ENCODE measurements at regions not wholly inside any gene's neighbourhood (a gene's known extent, or its start where the extent isn't known, plus 50 kb on each side); places are given as distances from the start of the nearest gene placed in this dataset.

GRCh38 chr4:11512871-11513270, 84.2 kb upstream of the HS3ST1 start:
- H3K27me3 ChIP-seq (ENCODE audit: insufficient read depth, low read depth): no peaks in the 10 kb centered on the region
- TF ChIP-seq, protein P1, sequence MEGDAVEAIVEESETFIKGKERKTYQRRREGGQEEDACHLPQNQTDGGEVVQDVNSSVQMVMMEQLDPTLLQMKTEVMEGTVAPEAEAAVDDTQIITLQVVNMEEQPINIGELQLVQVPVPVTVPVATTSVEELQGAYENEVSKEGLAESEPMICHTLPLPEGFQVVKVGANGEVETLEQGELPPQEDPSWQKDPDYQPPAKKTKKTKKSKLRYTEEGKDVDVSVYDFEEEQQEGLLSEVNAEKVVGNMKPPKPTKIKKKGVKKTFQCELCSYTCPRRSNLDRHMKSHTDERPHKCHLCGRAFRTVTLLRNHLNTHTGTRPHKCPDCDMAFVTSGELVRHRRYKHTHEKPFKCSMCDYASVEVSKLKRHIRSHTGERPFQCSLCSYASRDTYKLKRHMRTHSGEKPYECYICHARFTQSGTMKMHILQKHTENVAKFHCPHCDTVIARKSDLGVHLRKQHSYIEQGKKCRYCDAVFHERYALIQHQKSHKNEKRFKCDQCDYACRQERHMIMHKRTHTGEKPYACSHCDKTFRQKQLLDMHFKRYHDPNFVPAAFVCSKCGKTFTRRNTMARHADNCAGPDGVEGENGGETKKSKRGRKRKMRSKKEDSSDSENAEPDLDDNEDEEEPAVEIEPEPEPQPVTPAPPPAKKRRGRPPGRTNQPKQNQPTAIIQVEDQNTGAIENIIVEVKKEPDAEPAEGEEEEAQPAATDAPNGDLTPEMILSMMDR (conservative IDR thresholded peaks at IDR 0.05; ENCODE audit: low read depth, low read length): no peak
- no peak overlapping the region for H2AFZ ChIP-seq (ENCODE audit: low read depth)
- H3K36me3 ChIP-seq (ENCODE audit: insufficient read depth): no peaks in the 10 kb centered on the region
- H3K27ac ChIP-seq: no peak overlapping the region
- H3K79me2 ChIP-seq (ENCODE audit: insufficient read depth, low read depth): no peaks in the 10 kb centered on the region
- no peak overlapping the region for H3K4me2 ChIP-seq
- no peak overlapping the region for H3K4me3 ChIP-seq (IDR thresholded peaks at IDR 0.05; ENCODE audit: insufficient read depth, low read depth, low read length)
- no peaks in the 10 kb centered on the region for H4K20me1 ChIP-seq (ENCODE audit: insufficient read depth)
- no peaks in the 10 kb centered on the region for H3K4me1 ChIP-seq (ENCODE audit: low read depth, poor library complexity, severe bottlenecking)
- H3K9ac ChIP-seq: no peak overlapping the region

DNA sequence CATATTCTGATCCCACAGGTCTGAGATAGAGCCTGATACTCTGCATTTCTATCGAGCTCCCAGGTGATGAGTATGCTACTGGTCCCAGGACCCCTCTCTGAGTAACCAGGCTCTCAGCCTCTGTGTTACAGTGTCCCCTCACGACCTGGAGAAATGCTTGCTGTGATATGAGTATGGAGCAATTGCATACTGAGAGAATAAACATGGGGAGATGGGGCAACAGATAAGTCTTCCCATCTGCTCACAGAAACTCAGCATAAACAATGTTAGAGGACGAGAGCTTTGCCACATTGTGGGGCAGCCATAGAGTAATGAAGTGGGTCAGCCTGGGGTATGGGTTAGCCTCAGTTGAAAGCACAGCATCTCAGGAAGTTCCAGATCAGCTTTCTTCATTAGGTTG, 82.6 kb upstream of the HS3ST1 start:
- Histone ChIP-seq H2AFZ (ENCODE audit: low read depth) (no peak overlapping the region), H3K9ac (no peak overlapping the region), H3K4me1 (ENCODE audit: low read depth, poor library complexity, severe bottlenecking) (no peaks in the 10 kb centered on the region), H3K4me3 (IDR thresholded peaks at IDR 0.05; ENCODE audit: insufficient read depth, low read depth, low read length) (no peak overlapping the region), H3K27ac (no peak overlapping the region), H3K4me2 (no peak overlapping the region), H3K36me3 (ENCODE audit: insufficient read depth) (no peaks in the 10 kb centered on the region), H3K79me2 (ENCODE audit: insufficient read depth, low read depth) (no peaks in the 10 kb centered on the region), H3K27me3 (ENCODE audit: insufficient read depth, low read depth) (no peaks in the 10 kb centered on the region), H4K20me1 (ENCODE audit: insufficient read depth) (no peaks in the 10 kb centered on the region)
- TF ChIP-seq, protein P1 (conservative IDR thresholded peaks at IDR 0.05; ENCODE audit: low read depth, low read length): no peak

GRCh38 chr4:11507920-11508319, 79.2 kb upstream of the HS3ST1 start:
- H3K4me1 ChIP-seq (ENCODE audit: low read depth, poor library complexity, severe bottlenecking): no peaks in the 10 kb centered on the region
- no peak overlapping the region for H3K9ac ChIP-seq
- no peaks in the 10 kb centered on the region for H3K36me3 ChIP-seq (ENCODE audit: insufficient read depth)
- H3K79me2 ChIP-seq (ENCODE audit: insufficient read depth, low read depth): no peaks in the 10 kb centered on the region
- TF ChIP-seq, protein P1 (conservative IDR thresholded peaks at IDR 0.05; ENCODE audit: low read depth, low read length): no peak
- H3K27ac ChIP-seq: no peak overlapping the region
- no peaks in the 10 kb centered on the region for H4K20me1 ChIP-seq (ENCODE audit: insufficient read depth)
- H2AFZ ChIP-seq (ENCODE audit: low read depth): no peak overlapping the region
- no peak overlapping the region for H3K4me2 ChIP-seq
- no peaks in the 10 kb centered on the region for H3K27me3 ChIP-seq (ENCODE audit: insufficient read depth, low read depth)
- no peak overlapping the region for H3K4me3 ChIP-seq (IDR thresholded peaks at IDR 0.05; ENCODE audit: insufficient read depth, low read depth, low read length)

DNA sequence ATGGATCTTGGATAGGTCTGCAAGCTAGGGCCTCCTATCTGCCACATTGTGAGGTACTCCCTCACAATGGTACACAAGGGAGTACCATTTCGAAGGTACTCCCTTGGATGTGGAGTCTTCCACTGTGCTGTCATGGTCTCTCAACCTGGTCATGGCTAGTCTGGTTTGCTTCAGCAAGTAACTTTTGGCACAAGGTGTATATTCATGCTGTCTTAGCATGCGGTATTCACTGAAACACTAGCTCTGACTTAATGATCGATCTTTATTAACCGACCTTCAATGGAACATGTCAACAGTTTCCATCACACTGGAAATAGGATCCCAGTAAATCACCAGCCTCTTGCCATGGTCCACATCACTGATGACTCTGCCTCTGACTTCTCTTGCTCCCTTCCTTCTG, 77.5 kb upstream of the HS3ST1 start:
- no peak overlapping the region for H3K4me3 ChIP-seq (IDR thresholded peaks at IDR 0.05; ENCODE audit: insufficient read depth, low read depth, low read length)
- H3K79me2 ChIP-seq (ENCODE audit: insufficient read depth, low read depth): no peaks in the 10 kb centered on the region
- TF ChIP-seq, protein P1 (conservative IDR thresholded peaks at IDR 0.05; ENCODE audit: low read depth, low read length): no peak
- H3K27me3 ChIP-seq (ENCODE audit: insufficient read depth, low read depth): no peaks in the 10 kb centered on the region
- H3K36me3 ChIP-seq (ENCODE audit: insufficient read depth): no peaks in the 10 kb centered on the region
- no peak overlapping the region for H2AFZ ChIP-seq (ENCODE audit: low read depth)
- no peak overlapping the region for H3K27ac ChIP-seq
- no peaks in the 10 kb centered on the region for H3K4me1 ChIP-seq (ENCODE audit: low read depth, poor library complexity, severe bottlenecking)
- no peak overlapping the region for H3K4me2 ChIP-seq
- H3K9ac ChIP-seq: no peak overlapping the region
- H4K20me1 ChIP-seq (ENCODE audit: insufficient read depth): no peaks in the 10 kb centered on the region

Data from KMS-11 (cell line).